T-helper 9 cell (primary cell): ENCODE measurements at regions not wholly inside any gene's neighbourhood (a gene's known extent, or its start where the extent isn't known, plus 50 kb on each side); places are given as distances from the start of the nearest gene placed in this dataset.

Experiments used
- DNase-seq: peaks from one replicate; pipeline ENCODE4 v3.0.0-alpha.2; 2020

- DNase-seq: no peak
Observed at GRCh38 chr18:25805939-25806338, 284.5 kb downstream of the SS18 start.

DNA sequence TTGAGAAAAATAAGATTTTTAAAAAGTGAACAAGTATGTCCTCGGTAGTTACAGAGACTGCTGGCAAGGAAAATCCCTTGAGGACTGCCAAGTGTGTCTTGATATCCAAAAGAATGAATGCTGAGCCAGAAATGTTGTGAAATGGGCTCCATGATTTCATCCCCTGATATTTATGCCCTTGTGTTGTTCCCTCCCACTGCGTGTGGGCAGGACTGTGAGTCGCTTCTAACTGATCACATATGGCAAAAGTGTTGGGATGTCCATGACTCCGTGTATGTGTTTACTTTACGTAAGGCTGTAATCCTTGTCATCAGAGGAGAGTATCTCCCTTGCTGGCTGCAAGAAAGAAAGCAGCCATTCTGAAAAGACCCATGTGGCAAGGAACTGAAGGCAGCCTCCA is 285.1 kb downstream of the SS18 start:
- DNase-seq: no peak

DNA sequence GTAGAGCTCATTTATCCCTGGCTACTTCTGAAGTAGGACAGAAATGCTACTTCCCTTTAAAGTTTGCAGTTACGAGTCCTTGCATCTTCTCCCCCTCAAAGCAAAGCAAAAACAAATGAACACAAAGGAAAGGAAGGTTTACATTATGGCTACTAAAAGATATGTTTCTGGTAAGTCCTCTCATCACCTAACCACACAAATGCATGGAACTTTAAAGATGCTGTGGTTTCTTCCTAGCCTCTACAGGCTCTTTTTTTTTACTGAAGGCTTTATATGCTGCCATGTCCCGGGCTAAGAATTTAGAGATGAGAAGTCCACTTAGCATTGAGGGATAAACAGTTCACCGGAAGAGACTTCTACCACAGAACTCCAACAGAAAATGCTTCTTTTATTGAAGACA is 291.2 kb downstream of the SS18 start:
- no peak for DNase-seq

- no peak for DNase-seq
Observed at GRCh38 chr18:25798046-25798445, 292.4 kb downstream of the SS18 start.

DNA sequence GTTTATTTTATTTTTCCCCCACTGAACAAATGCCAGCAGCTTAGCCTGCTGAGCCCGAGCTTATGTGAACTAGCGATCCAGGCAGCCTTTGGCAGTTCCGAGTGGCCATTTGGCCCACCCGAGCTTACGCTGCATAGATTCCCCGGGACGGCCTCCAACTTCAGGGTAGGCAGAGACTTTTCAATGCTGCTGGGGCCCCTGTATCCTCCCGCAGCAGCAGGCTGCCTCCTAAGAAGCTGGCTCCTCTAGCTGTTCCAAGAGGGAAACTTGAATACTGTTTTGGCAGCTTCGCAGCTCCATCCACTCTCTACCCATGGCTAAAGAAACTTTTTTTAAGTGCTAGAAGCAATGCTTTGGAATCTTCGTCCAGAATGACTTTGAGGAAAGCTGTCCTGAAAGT is 295.2 kb downstream of the SS18 start:
- no peak for DNase-seq

- DNase-seq: no peak
Observed at GRCh38 chr18:25787276-25787675, 303.1 kb downstream of the SS18 start.

GRCh38 chr18:25786758-25787157 is 303.7 kb downstream of the SS18 start:
- no peak for DNase-seq

- DNase-seq: no peak
Observed at GRCh38 chr18:25780105-25780504, 310.3 kb downstream of the SS18 start.

GRCh38 chr18:25771796-25772195 is 318.6 kb downstream of the SS18 start:
- no peak for DNase-seq

DNA sequence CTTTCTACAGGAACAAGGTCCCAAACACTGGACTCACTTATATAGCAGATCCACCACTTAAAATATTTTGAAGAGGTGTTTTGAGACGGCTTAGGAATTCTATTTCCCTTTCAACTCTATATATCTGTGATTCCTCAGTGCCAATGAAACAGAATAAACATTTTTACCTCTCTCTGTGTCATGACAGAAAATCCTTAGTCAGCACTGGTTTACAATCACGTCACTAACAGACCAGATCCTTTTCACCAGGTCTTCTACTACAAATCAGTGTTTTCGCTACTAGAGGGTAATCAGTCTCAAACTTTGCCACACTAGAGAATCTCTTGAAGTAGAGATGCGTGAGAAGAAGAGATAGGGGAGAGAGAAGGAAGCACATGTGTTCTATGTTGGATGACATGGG is 325.6 kb downstream of the SS18 start:
- DNase-seq: no peak

- no peak for DNase-seq
Observed at GRCh38 chr18:25759111-25759510, 331.3 kb downstream of the SS18 start.

GRCh38 chr18:25743646-25744151 is 346.7 kb downstream of the SS18 start:
- DNase-seq: no peak

- no peak for DNase-seq
Observed at GRCh38 chr18:25739376-25739775, 351.0 kb downstream of the SS18 start.

DNA sequence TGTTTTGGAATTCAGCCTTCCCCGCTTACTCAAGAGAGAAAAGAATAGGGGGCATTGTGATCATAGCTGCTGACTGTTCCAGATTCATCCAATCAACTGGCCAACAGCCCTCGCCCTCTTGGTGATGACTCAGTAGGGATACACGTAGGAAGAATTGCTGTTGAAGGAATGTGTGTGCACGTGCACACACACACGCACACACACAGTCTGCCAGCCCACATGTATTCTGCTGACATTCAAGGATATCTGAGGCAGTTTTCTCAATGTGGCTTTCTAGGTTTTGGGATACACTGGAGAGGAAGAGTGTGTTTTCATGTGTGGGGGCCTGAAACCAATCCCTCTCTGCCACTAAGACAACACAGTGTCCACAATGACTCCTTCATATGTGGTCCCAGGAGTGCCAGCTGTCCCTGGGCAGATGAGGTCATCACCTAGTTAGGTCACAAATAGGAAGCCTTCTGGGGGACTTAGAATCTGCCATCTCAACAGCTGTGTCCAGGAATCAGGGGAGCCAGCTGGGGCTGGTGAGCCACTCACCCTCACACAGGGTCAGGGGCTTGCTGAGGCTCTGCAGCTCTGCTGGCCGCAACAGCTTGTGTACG is 352.6 kb downstream of the SS18 start:
- DNase-seq: no peak

DNA sequence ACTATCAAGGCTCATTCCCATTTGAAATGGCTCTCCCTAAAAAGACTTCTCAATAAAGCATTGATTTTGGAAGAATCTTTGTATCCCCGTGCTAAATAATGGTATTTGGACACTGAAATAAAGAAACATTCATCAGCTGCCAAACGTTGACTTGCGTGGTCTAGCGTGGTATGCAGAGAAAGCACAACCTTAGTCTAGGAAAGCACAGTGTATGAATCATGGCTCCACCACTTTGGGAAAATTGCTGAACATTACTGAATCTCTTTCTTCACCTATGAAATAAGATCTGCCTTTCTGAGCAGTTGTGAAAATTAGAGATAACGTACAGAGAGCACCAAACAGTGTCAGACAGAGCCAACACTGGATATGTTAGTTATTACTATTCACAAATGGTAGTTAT is 353.9 kb downstream of the SS18 start:
- DNase-seq: no peak

DNA sequence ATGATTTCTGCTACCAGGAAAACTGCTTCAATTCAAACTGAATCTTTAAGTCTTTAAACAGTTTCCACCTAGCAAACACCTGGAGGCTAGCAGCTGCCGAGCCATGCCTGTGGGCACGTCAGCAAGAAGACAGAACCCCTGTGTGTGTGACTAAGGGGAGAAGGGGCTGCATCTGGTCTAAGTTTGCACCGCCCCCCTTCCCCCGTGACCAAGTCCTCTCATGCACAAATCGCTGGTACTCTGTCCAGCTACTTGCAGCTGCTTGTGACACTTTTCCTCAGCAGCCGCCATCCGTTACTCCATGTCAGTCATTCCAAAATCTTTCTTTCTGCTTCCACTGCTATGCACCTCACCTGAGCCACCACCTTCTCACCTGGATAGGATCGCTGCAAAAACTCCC is 355.0 kb downstream of the SS18 start:
- DNase-seq: no peak

DNA sequence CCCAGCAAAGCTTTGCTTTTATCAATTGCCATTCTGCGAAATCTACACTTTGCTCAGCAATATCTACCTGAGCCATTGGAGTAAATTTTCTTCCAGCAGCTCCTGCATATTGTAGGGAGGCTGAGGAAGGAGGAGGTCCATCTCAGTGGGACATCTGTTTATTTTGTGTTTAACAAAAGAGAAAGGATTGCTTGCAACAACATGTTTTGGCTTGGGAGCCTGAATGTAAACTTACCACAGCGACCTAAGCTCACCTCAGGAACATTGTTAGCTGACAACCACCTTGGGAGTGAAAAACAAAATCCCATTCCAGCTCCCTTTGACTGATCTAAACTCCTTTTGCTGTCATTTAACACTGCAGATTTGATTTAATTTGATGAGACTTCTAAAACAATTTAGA is 356.1 kb downstream of the SS18 start:
- no peak for DNase-seq

- no peak for DNase-seq
Observed at GRCh38 chr18:25732862-25733261, 357.6 kb downstream of the SS18 start.

GRCh38 chr18:25729072-25729471 is 361.3 kb downstream of the SS18 start:
- no peak for DNase-seq

GRCh38 chr18:25727281-25727985 is 363.0 kb downstream of the SS18 start:
- DNase-seq: no peak

- no peak for DNase-seq
Observed at GRCh38 chr18:25726298-25726697, 364.1 kb downstream of the SS18 start.

DNA sequence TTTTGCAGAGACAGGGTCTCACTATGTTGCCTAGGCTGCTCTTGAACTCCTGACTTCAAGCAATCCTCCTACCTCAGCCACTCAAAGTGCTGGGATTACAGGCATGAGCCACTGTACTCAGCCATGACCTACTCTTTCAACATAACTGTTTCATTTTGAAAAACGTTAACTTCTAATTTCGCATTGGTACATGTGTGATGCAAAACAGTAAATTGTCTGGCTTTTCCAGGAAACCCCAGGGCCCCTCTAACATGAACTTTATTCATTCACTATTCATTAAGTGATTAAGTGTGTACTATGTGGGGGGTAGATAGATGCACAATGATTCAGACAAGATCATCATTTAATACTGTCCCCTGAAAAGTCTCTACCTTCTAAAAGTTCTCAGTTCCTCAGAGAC is 364.9 kb downstream of the SS18 start:
- no peak for DNase-seq

DNA sequence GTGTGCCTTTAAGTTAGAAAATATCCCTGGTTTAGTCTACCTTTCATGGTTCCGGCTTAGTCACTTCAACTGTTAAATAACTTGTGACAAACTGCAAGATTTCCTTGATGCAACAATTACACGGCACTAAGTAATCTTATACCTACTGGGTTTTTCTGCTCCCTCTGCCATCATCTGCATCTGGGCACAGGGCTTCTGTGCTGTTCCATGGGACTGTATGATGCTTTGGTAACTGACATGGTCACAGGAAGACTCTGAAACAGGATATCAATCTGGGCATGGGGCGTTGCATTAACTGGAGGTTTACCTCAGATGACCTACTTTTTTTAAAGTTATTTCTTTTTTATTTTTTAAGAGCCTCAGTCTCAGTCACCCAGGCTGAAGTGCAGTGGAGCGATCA is 365.4 kb downstream of the SS18 start:
- no peak for DNase-seq

GRCh38 chr18:25724121-25724520 is 366.3 kb downstream of the SS18 start:
- no peak for DNase-seq

DNA sequence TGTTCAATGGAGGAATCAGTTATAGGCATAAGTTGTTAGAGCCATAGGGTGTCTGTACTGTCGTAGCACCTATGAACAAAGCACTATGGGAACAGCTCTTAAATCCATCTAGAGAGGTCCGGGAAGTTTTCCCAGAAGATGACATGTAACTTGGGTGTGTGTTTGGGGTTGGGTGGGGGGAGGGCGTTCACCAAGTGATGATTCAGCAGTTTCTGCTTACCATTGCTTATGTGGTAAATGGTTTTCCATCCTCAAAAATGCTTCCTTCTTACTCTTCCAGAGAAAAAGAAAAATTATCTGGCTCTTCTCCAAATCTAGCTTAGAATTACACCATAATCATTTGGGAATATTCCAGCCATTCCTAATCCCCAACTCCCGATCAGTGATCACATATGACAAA is 361.1 kb upstream of the ZNF521 start:
- DNase-seq: no peak
